Psoas muscle (tissue), 7 donors: ENCODE measurements at regions not wholly inside any gene's neighbourhood (a gene's known extent, or its start where the extent isn't known, plus 50 kb on each side); places are given as distances from the start of the nearest gene placed in this dataset.

Source experiments
- ATAC-seq, 4 donors: fragments of 200-7000 bp; cut with Tn5 transposase; one replicate each; pipeline ENCODE4 v1.9.1; 2020; ENCODE audit warnings: moderate library complexity in 3 of 4, mild to moderate bottlenecking in 2 of 4
- DNase-seq, 2 donors: peaks; one replicate each; pipeline ENCODE4 v3.0.0-alpha.2; 2020
- H3K27ac ChIP-seq: fragments of 200-600 bp; one replicate; pipeline ENCODE4 v1.8.0; 2022
- H3K27me3 ChIP-seq, 3 donors: fragments of 200-600 bp in 1 of 3; one replicate each; pipeline versions ENCODE4 v1.6.1 to v1.8.0; 2013 to 2022; ENCODE audit warnings: low read length in 2 of 3, mild to moderate bottlenecking in 2 of 3, moderate library complexity in 1 of 3; ENCODE audit not compliant: insufficient read depth in 3 of 3
- H3K36me3 ChIP-seq, 2 donors: fragments of 200-600 bp in 1 of 2; one replicate each; pipeline versions ENCODE4 v1.6.1 to v1.8.0; 2013 to 2022; ENCODE audit warnings: low read depth in 1 of 2, mild to moderate bottlenecking in 1 of 2, moderate library complexity in 1 of 2; ENCODE audit not compliant: insufficient read depth in 1 of 2
- H3K4me1 ChIP-seq: fragments of 200-600 bp; one replicate; pipeline ENCODE4 v1.8.0; 2022
- H3K4me3 ChIP-seq: fragments of 200-600 bp; one replicate; pipeline ENCODE4 v1.8.0; 2022; ENCODE audit warnings: mild to moderate bottlenecking
- H3K9me3 ChIP-seq: fragments of 200-600 bp; one replicate; pipeline ENCODE4 v1.8.0; 2022
- WGBS, 3 donors: extraction: QIAGEN DNeasy Blood & Tissue Kit; methylation state at CpG; one replicate each; pipeline versions ENCODE4 v1.1.6 to v1.1.7; 2013; 5-methylcytosine and 5-hydroxymethylcytosine counted together
- intact Hi-C, 2 donors: fragments of 100-400 bp; cut with DNase I; formaldehyde crosslinking; loops; one replicate each; pipeline versions ENCODE4 v1.11.0 to v1.14.2; 2022
- TF ChIP-seq, protein P1 (sequence below): fragments of 200-600 bp; IDR thresholded peaks from one replicate; pipeline ENCODE4 v1.8.0; 2022; ENCODE audit warnings: antibody characterized with exemption
- donor health status: healthy with polysubstance abuse.
- donor health status: DM: no; HTN: no; CAD: no; lungs with moderate emphysema.
- donor health status: Bipolar disorder and iron deficiency.
- donor health status: healthy.
- donor health status: DM: yes; HTN: yes; CAD: no.
- donor health status: DM: no; HTN: no; CAD: no.
- donor health status: DM: yes; HTN: yes; CAD: no.

DNA sequence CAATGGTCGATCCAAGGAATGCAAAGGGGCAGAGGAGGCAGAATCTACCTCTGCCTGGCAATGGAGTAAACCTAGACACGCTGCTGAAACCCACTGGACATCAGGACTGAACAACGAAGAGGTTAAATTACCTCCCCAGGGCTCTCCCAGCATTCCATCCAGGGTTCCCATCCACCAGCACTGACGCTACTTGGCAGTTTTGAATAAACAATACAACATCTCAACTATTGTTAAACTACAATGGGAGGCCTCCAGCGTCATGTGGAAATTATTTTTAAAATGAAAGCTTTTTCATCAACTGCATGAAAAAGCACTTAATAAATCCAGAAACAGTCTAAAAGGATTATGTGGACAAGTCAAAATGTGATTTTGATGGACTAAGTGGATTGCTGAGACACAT is 96.8 kb upstream of the NHSL1 start:
- no peaks in the 10 kb centered on the region for H3K36me3 ChIP-seq
- intact Hi-C loops, result loop anchor here in 1 of 2 donors (10.0 kb wide), 1 partner anchor 591 kb away; no protein-coding TSS in a partner anchor
- DNase-seq, result no peak
- H3K9me3 ChIP-seq, result no peaks in the 10 kb centered on the region
- no peaks in the 10 kb centered on the region for H3K4me1 ChIP-seq
- no peaks in the 10 kb centered on the region for H3K27me3 ChIP-seq
- H3K27ac ChIP-seq, result no peak overlapping the region
- TF ChIP-seq, protein P1, sequence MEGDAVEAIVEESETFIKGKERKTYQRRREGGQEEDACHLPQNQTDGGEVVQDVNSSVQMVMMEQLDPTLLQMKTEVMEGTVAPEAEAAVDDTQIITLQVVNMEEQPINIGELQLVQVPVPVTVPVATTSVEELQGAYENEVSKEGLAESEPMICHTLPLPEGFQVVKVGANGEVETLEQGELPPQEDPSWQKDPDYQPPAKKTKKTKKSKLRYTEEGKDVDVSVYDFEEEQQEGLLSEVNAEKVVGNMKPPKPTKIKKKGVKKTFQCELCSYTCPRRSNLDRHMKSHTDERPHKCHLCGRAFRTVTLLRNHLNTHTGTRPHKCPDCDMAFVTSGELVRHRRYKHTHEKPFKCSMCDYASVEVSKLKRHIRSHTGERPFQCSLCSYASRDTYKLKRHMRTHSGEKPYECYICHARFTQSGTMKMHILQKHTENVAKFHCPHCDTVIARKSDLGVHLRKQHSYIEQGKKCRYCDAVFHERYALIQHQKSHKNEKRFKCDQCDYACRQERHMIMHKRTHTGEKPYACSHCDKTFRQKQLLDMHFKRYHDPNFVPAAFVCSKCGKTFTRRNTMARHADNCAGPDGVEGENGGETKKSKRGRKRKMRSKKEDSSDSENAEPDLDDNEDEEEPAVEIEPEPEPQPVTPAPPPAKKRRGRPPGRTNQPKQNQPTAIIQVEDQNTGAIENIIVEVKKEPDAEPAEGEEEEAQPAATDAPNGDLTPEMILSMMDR, result no peak
- WGBS, 3 donors, result 67 to 81% (median 70%) methylated on average over 5 of the region's 5 CpGs
- no peak overlapping the region for H3K4me3 ChIP-seq
- no peak for ATAC-seq

DNA sequence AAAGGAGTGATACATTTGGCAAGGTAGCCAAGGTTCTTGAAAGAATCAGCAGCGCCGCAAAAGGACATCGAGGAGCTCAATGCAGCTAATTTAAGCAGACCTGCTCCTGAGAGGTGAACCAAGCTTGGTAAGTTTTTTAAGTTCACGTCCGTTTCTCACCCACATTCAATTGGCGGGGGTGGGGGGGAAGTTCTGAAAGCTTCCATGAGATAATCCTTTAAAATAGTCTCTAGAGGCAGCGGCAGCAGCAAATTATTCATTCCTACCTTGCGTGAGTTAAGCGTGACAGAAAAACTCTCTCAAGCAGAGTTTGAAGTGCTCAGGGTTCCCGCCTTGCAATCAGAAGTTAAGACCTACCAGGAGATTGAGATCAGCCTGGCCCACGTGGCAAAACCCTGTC is 97.3 kb upstream of the NHSL1 start:
- Histone ChIP-seq H3K4me1 (no peaks in the 10 kb centered on the region), H3K27me3 (no peaks in the 10 kb centered on the region), H3K36me3 (no peaks in the 10 kb centered on the region), H3K9me3 (no peaks in the 10 kb centered on the region), H3K4me3 (no peak overlapping the region), H3K27ac (no peak overlapping the region)
- ATAC-seq (no peak), DNase-seq (no peak)
- WGBS, 3 donors, result 83 to 88% (median 86%) methylated on average over 11 of the region's 11 CpGs
- TF ChIP-seq, protein P1, result no peak
- intact Hi-C loops, result loop anchor here in 1 of 2 donors (10.0 kb wide), 1 partner anchor 592 kb away; no protein-coding TSS in a partner anchor

DNA sequence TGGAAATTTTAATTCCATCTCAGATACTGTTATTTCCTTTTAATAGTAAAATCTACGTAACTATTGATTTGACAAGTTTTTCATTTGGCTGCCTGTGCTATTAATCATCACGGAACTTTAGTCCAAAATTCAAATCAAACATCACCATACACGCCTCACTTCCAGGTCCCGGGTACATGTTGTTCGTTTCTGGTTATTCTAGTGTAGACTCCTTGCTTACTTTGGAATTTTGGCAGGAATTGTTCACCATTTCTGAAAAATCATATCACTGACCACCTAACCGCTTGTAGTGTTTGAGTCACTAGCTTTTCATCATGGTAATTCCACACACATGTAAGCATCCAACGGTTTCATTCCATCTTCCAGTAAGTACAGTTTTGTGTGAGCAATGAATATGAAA is 98.0 kb upstream of the NHSL1 start:
- no peaks in the 10 kb centered on the region for H3K36me3 ChIP-seq
- no peaks in the 10 kb centered on the region for H3K4me1 ChIP-seq
- H3K27ac ChIP-seq, result no peak overlapping the region
- no peaks in the 10 kb centered on the region for H3K27me3 ChIP-seq
- WGBS, 3 donors, result 88 to 95% (median 94%) methylated on average over 7 of the region's 7 CpGs
- intact Hi-C loops, result loop anchor here in 1 of 2 donors (10.0 kb wide), 1 partner anchor 593 kb away; no protein-coding TSS in a partner anchor
- ATAC-seq, result no peak
- H3K9me3 ChIP-seq, result no peaks in the 10 kb centered on the region
- TF ChIP-seq, protein P1, result no peak
- no peak for DNase-seq
- no peak overlapping the region for H3K4me3 ChIP-seq

DNA sequence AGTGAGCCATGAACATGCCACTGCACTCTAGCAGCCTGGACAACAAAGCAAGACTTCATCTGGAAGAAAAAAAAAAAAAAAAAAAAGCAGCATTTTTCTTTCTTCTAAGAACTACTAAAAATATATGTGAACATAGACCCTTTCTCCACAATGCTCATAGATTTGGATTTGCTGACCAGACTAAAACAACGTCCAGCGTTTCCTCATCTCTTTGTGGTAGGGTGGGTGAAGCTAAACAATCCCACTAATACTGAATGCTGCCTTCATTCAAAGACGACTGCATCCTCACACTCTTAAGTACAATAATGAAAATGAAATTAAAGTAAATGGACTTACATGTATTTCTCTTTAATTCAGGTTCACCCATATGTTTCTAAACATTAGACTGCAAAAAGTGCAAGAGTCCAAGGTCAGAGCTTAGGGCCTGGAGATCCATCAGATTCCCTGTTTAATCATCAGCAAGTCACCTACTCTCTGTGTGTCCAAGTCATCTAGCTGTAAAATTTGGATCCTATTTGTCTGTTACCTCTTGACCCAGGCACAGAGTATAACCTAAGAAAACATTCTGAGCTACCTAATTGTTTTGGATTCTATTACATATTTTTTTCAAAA is 99.4 kb upstream of the NHSL1 start:
- TF ChIP-seq, protein P1, result no peak

DNA sequence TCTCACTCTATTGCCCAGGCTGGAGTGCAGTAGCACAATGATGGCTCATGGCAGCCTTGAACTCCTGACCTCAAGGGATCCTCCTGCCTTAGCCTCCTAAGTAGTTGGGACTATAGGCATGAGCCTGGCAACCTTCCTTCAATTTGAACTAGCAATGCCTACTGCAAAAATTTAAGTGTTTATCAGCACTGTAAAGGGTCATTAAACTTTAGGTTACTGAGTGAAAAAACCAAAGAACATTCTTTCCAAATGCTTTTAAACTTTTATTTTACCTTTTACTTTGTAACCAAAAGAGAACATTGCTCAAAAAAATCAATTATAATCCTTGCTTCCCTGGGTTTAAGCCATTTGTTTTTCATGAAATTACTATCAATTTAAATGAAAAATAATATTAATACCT is 101.0 kb upstream of the NHSL1 start:
- Histone ChIP-seq H3K27me3 (no peaks in the 10 kb centered on the region), H3K4me1 (no peaks in the 10 kb centered on the region), H3K27ac (no peak overlapping the region), H3K9me3 (no peaks in the 10 kb centered on the region), H3K4me3 (no peak overlapping the region), H3K36me3 (no peaks in the 10 kb centered on the region)
- TF ChIP-seq, protein P1, result no peak
- no peak for DNase-seq
- intact Hi-C loops, result no loop called here
- ATAC-seq, result no peak

More for the DNA sequence above, 99.4 kb upstream of the NHSL1 start:
- intact Hi-C loops, result loop anchor here in 1 of 2 donors (10.0 kb wide), 1 partner anchor 594 kb away; no protein-coding TSS in a partner anchor
- Histone ChIP-seq H3K4me3 (no peak overlapping the region), H3K36me3 (no peaks in the 10 kb centered on the region), H3K4me1 (no peaks in the 10 kb centered on the region), H3K27ac (no peak overlapping the region), H3K27me3 (no peaks in the 10 kb centered on the region), H3K9me3 (no peaks in the 10 kb centered on the region)
- 90 to 93% (median 92%) methylated on average over 3 of the region's 3 CpGs for WGBS, 3 donors
- DNase-seq (no peak), ATAC-seq (no peak)
